ENCODE measurements at regions not wholly inside any gene's neighbourhood (a gene's known extent, or its start where the extent isn't known, plus 50 kb on each side); places are given as distances from the start of the nearest gene placed in this dataset.
"Not testable (repeated sequence)": the region's sequence is repeated elsewhere in the genome, so short reads cannot be mapped to it uniquely, and the experiment has no call there.

- DNase-seq (ENCODE audit: low read depth), result no peak
Observed at GRCh38 chr12:127957001-127957660, 309.8 kb upstream of the TMEM132C start.

GRCh38 chr12:127962303-127962702, 304.7 kb upstream of the TMEM132C start:
- no peak for DNase-seq (ENCODE audit: low read depth)

- DNase-seq (ENCODE audit: low read depth), result no peak
Observed at GRCh38 chr12:127963933-127964332, 303.0 kb upstream of the TMEM132C start.

- no peak for DNase-seq (ENCODE audit: low read depth)
Observed at GRCh38 chr12:127964717-127965116, 302.3 kb upstream of the TMEM132C start.

GRCh38 chr12:127966331-127966730, 300.6 kb upstream of the TMEM132C start:
- no peak for DNase-seq (ENCODE audit: low read depth)

- DNase-seq (ENCODE audit: low read depth), result no peak
Observed at GRCh38 chr12:127970491-127970890, 296.5 kb upstream of the TMEM132C start.

GRCh38 chr12:127980585-127980984, 286.4 kb upstream of the TMEM132C start:
- no peak for DNase-seq (ENCODE audit: low read depth)

- no peak for DNase-seq (ENCODE audit: low read depth)
Observed at GRCh38 chr12:127981875-127982274, 285.1 kb upstream of the TMEM132C start.

- not testable (repeated sequence) for DNase-seq (ENCODE audit: low read depth)
Observed at GRCh38 chr12:127983213-127983791, 283.7 kb upstream of the TMEM132C start.

- no peak for DNase-seq (ENCODE audit: low read depth)
Observed at GRCh38 chr12:127984386-127985055, 282.4 kb upstream of the TMEM132C start.

GRCh38 chr12:127987199-127987901, 279.6 kb upstream of the TMEM132C start:
- DNase-seq (ENCODE audit: low read depth), result no peak

- no peak for DNase-seq (ENCODE audit: low read depth)
Observed at GRCh38 chr12:127991485-127991884, 275.5 kb upstream of the TMEM132C start.

- DNase-seq (ENCODE audit: low read depth), result no peak
Observed at GRCh38 chr12:127998988-127999387, 268.0 kb upstream of the TMEM132C start.

- DNase-seq (ENCODE audit: low read depth), result no peak
Observed at GRCh38 chr12:128004383-128004938, 262.5 kb upstream of the TMEM132C start.

GRCh38 chr12:128007250-128007649, 259.7 kb upstream of the TMEM132C start:
- DNase-seq (ENCODE audit: low read depth), result no peak

- DNase-seq (ENCODE audit: low read depth), result no peak
Observed at GRCh38 chr12:128008341-128008740, 258.6 kb upstream of the TMEM132C start.

GRCh38 chr12:128009108-128009507, 257.9 kb upstream of the TMEM132C start:
- DNase-seq (ENCODE audit: low read depth), result no peak

GRCh38 chr12:128012110-128012509, 254.9 kb upstream of the TMEM132C start:
- DNase-seq (ENCODE audit: low read depth), result no peak

- no peak for DNase-seq (ENCODE audit: low read depth)
Observed at GRCh38 chr12:128015276-128015675, 251.7 kb upstream of the TMEM132C start.

GRCh38 chr12:128018067-128018466, 248.9 kb upstream of the TMEM132C start:
- no peak for DNase-seq (ENCODE audit: low read depth)

- no peak for DNase-seq (ENCODE audit: low read depth)
Observed at GRCh38 chr12:128019996-128020544, 246.9 kb upstream of the TMEM132C start.

GRCh38 chr12:128021561-128021960, 245.4 kb upstream of the TMEM132C start:
- no peak for DNase-seq (ENCODE audit: low read depth)

All from HS-27A (cell line).